22Rv1 (cell line): ENCODE measurements at regions not wholly inside any gene's neighbourhood (a gene's known extent, or its start where the extent isn't known, plus 50 kb on each side); places are given as distances from the start of the nearest gene placed in this dataset.

Experiments
- H3K27ac ChIP-seq: fragments of 450-650 bp; 2 replicates; pipeline ENCODE4 v1.5.1; 2017
- CTCF ChIP-seq: fragments of 450-650 bp; IDR thresholded peaks from 2 replicates; pipeline ENCODE4 v1.5.1; 2017; ENCODE audit warnings: mild to moderate bottlenecking
- ZFX ChIP-seq: fragments of 450-650 bp; IDR thresholded peaks from 2 replicates; pipeline ENCODE4 v1.6.1; 2017; ENCODE audit warnings: antibody characterized with exemption, borderline replicate concordance

GRCh38 chr17:34113089-34113488 lies 142.0 kb upstream of the CCL2 start:
- no peak for TF ChIP-seq ZFX
- TF ChIP-seq CTCF, result no peak
- no peak overlapping the region for H3K27ac ChIP-seq

GRCh38 chr17:34114174-34114573 lies 140.9 kb upstream of the CCL2 start:
- no peak for TF ChIP-seq ZFX
- no peak for TF ChIP-seq CTCF
- H3K27ac ChIP-seq, result no peak overlapping the region

GRCh38 chr17:34116306-34116705 lies 138.8 kb upstream of the CCL2 start:
- H3K27ac ChIP-seq, result no peak overlapping the region
- no peak for TF ChIP-seq ZFX
- TF ChIP-seq CTCF, result no peak

GRCh38 chr17:34117332-34117731 lies 137.8 kb upstream of the CCL2 start:
- no peak overlapping the region for H3K27ac ChIP-seq
- TF ChIP-seq ZFX (no peak), CTCF (no peak)

GRCh38 chr17:34117811-34118210 lies 137.3 kb upstream of the CCL2 start:
- H3K27ac ChIP-seq, result no peak overlapping the region
- TF ChIP-seq CTCF (no peak), ZFX (no peak)

- no peak overlapping the region for H3K27ac ChIP-seq
- no peak for TF ChIP-seq ZFX
- no peak for TF ChIP-seq CTCF
Observed at GRCh38 chr17:34118564-34118963, 136.5 kb upstream of the CCL2 start.

- H3K27ac ChIP-seq, result no peak overlapping the region
- TF ChIP-seq CTCF (no peak), ZFX (no peak)
Observed at GRCh38 chr17:34121311-34121710, 133.8 kb upstream of the CCL2 start.
